ENCODE measurements at regions not wholly inside any gene's neighbourhood (a gene's known extent, or its start where the extent isn't known, plus 50 kb on each side); places are given as distances from the start of the nearest gene placed in this dataset.

DNA sequence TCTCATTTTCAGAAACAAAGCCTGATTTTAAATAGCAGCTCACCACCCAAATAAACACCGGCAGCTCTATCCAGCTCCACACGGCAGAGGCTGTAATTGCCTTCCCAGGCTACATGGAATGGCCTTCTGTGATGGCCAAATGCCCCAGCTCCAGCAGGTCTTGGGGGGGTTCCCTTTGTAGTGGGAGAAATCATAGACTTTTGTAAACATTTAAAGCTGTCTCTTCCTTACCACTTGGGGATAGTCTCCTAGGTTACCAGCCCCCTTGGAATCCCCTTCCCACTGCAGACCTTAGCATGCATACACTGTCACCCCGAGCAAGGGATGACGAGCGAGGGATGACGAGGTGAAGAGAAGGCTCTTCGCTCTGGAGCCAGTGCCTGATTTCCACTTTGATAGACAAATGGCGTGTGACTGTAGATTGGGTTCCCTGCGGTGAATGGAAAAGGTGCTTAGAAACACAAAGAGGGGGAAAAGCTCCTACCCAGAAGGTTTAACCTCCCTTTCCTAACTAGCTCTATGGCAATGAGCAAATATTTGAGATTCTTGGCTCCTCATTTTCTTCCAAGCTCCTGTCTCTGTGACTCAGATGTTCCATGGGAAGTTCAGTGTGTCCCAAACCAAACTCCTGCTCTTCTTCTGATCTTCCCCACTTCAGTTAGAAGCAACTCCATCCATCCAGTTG, 108.0 kb upstream of the CADM1 start:
- TF ChIP-seq POLR2AphosphoS5 (IDR thresholded peaks at IDR 0.05; ENCODE audit: low read depth, low read length), result no peak
- TF ChIP-seq, protein P1, sequence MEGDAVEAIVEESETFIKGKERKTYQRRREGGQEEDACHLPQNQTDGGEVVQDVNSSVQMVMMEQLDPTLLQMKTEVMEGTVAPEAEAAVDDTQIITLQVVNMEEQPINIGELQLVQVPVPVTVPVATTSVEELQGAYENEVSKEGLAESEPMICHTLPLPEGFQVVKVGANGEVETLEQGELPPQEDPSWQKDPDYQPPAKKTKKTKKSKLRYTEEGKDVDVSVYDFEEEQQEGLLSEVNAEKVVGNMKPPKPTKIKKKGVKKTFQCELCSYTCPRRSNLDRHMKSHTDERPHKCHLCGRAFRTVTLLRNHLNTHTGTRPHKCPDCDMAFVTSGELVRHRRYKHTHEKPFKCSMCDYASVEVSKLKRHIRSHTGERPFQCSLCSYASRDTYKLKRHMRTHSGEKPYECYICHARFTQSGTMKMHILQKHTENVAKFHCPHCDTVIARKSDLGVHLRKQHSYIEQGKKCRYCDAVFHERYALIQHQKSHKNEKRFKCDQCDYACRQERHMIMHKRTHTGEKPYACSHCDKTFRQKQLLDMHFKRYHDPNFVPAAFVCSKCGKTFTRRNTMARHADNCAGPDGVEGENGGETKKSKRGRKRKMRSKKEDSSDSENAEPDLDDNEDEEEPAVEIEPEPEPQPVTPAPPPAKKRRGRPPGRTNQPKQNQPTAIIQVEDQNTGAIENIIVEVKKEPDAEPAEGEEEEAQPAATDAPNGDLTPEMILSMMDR (IDR thresholded peaks at IDR 0.05), result no peak
- TF ChIP-seq SIN3A (IDR thresholded peaks at IDR 0.05; ENCODE audit: borderline replicate concordance, insufficient read depth, low read depth, low read length), result no peak
- no peak for TF ChIP-seq REST (IDR thresholded peaks at IDR 0.05; ENCODE audit: insufficient read depth in 1 of 2, low read depth in 2 of 2, low read length in 1 of 2)
